HG03025 (cell line): ENCODE measurements at regions not wholly inside any gene's neighbourhood (a gene's known extent, or its start where the extent isn't known, plus 50 kb on each side); places are given as distances from the start of the nearest gene placed in this dataset.

Experiments
- ATAC-seq: cut with Tn5 transposase; IDR thresholded peaks from one replicate; pipeline ENCODE4 v1.9.1; 2021; ENCODE audit warnings: mild to moderate bottlenecking, moderate library complexity; ENCODE audit not compliant: unreplicated experiment, low FRiP score

GRCh38 chr3:14284694-14285547 lies 106.3 kb downstream of the LSM3 start:
- no peak for ATAC-seq

DNA sequence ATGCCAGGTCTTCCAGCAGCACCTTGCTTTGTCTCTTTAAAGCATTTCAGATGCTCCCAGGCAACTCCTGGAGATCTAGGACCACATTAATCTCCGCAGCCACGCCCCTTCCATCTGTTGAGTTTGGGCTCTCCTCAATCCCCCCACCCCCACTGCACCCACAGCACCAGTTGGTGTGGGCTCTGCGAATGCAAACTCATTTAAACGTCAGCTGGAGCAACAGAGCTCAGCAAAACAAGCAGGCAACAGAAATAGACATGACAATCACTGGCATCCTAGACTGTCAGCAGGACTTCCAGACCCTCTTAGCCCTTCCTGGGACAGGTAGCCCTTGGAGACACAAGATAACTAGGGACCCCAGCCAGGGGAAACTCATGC lies 106.9 kb downstream of the LSM3 start:
- ATAC-seq: no peak

DNA sequence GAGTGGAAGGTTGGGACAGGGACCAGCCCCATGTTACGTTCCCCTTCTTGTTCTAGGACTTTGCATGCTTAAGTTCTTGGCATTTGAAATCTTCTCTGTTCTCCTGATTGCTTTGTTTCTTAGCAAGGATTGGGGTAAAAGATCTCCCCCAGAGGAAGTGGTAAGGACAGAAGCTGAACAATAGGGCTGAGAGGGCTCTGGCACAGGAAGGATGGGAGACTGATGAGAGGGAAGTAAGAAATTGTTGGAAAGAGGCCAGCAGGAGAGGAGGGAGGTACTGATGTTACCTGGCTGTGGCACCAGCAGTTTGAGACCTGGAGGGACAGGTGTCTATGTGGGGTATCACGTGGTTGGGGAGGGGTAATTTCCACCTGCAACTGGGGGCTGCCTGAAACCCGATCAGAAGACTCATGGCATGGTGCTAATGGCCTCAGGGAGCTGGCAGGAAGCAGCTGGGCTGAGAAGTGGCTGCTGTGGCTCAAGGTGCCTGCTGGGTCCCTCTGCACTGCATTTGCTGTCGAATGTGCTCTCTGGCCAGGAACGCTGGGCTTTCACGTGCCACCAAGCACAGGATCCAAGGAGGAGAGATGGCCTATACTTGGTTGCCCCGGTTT lies 108.4 kb downstream of the LSM3 start:
- no peak for ATAC-seq

GRCh38 chr3:14288177-14288788 lies 109.7 kb downstream of the LSM3 start:
- no peak for ATAC-seq

- no peak for ATAC-seq
Measured at GRCh38 chr3:14288833-14289451, 110.3 kb downstream of the LSM3 start.

DNA sequence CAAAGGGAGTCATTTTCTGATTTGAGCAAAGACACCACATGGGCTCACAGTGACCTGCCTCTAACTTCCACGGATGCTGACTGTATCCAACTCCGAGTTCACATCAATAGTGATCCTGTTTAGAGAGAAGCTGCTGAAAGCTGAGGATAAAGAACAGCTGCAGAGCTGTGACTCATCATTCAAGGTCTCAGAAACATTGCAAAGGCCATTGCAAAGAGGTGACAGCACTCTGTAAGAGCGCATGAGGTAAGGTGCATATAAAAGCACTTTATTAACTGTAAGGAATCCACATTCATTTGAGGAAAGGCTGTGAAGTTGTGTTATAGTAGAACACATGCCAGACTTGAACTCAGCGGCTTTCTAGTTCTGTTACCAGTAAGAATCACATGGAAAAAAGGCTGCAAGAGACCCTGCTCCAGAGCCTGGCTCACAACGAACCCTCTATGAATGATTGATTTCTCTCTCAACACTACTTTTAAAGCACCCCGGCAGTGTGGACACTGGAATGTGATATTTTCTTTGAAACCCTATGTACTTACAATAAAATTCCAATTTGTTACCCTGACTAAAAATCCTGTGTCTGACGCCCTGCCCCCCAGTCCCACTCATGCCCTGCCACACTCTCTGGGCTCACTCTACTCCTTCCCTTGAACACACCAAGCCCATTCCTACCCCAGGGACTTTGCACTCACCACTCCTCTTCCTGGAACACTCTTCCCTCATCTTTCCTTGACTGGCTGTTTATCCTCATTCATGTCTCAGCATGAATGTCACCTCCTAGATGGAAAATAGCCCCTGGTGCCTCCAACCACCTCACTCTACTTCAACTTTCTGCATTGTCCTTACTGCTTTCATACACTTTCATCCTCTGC lies 111.2 kb downstream of the LSM3 start:
- no peak for ATAC-seq

GRCh38 chr3:14290631-14291385 lies 111.6 kb upstream of the SLC6A6 start:
- no peak for ATAC-seq

GRCh38 chr3:14295037-14295436 lies 107.4 kb upstream of the SLC6A6 start:
- no peak for ATAC-seq

DNA sequence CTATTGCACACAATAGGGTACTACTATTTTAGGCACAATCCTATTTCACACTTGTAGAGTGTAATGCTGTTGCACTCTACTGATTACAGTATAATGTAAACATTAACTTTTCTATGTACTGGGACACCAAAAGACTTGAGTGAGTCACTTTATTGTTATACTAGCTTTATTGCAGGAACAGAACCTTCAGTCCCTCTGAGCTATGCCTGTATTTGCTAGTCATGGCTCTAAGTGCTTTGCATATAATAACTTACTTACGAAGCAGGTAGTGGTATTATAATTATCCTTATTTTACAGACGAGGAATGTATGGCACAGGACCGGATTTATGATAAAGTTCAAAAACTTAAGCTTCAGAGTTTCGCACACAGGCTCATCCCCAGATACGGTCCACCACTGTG lies 106.6 kb upstream of the SLC6A6 start:
- ATAC-seq: no peak

DNA sequence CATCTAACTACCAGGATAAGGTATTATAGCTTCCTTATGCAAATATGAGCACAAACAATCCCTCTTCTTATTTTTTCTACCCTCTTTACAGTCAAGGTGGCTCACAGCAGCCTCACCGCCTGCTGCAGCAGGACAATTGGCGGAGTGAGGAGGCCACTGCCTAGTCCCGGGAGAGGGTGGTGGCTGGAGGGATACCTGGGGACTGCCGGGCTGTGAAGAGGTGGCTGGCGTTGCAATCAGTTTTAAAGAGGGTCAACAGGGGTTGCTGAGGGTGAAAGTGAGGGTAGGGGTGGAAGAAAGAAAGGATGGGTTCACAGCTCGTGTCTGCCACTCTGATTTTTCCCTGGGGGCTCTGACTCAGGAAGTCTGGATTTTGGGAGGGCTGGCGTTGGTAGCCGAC lies 105.1 kb upstream of the SLC6A6 start:
- no peak for ATAC-seq

DNA sequence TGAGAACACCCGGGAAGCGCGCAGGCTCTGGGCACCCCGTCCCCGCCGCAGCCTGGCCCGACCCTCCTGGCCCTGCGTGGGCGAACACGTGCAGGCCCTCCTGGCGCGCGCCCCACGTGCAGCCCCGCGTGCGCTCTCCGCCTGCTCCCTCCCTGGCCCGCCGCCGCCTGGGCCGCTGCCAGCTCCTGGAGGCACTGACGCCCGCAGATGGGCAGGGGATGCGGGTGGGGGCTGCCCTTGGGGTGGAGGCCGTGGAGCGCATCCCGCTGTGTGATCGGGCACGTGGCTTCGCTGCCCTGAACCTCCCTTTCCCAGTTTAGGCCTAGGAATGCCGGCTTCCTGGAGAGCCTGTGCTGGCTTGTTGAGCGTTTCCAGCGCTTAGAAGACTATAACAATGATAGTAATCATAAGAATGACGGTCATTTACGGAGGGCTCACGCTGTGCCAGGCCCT lies 104.6 kb upstream of the SLC6A6 start:
- no peak for ATAC-seq

DNA sequence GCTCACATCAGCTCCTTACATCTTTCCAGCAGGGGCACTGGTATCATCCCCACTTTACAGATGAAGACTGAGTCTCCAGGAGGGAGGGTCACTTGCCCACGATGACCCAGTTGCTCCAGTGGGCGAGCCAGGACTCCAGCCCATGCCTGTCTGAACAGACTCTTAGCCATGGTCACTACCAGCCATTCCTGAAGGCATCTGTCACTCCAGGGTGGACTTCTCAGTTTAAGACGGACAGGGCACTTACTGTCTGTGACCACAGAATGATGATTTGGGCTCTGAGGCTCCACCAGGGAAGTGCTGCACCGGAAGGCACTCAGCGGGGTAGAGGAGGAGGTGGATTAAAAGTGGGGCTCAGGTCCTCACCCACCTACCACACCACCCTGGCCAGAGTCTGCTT lies 104.0 kb upstream of the SLC6A6 start:
- no peak for ATAC-seq

DNA sequence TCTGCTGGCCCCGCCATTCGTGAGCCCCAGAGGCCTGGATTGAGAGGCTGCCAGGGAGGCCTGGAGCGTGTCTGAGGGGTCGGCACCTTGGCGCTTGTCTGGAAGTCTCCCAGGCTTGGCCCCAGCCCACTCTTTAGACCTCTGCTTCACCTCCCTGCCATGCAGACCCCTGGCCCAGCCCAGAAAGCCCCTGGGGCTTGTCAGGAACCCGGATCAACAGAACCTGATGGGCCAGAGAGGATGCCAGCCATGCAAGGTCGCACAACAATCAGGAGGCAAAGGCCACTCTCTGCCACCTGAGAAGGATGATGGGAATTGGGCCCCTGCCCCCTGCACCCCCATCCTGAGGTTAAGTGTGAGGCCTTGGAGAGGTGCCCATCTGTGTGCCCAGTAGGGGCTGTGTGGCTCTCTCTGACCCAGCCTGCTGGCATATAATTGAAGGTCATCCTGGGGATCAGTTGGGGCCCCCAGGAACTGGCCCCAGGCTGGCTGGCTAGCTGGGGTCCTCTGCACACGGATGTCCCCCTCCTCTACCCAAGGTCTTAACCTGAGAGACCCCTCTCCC lies 103.3 kb upstream of the SLC6A6 start:
- ATAC-seq: no peak

DNA sequence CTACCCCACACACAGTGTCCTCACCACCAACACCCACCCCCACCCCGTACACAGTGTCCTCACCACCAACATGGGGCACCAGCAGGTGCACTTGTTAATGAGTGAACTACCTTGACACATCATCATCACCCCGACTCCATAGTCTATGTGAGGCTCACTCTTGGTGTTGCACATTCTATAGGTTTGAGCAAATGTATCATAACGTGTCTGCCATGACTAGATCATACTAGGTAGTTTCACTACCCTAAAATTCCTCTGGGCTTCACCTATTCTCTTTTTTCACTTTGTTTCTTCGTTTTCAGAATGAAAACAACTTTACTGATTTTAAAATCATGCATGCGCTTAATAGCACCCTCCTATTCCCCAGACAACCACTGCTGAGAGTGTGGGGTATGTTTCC lies 102.6 kb upstream of the SLC6A6 start:
- peak; percentile 65 for ATAC-seq

DNA sequence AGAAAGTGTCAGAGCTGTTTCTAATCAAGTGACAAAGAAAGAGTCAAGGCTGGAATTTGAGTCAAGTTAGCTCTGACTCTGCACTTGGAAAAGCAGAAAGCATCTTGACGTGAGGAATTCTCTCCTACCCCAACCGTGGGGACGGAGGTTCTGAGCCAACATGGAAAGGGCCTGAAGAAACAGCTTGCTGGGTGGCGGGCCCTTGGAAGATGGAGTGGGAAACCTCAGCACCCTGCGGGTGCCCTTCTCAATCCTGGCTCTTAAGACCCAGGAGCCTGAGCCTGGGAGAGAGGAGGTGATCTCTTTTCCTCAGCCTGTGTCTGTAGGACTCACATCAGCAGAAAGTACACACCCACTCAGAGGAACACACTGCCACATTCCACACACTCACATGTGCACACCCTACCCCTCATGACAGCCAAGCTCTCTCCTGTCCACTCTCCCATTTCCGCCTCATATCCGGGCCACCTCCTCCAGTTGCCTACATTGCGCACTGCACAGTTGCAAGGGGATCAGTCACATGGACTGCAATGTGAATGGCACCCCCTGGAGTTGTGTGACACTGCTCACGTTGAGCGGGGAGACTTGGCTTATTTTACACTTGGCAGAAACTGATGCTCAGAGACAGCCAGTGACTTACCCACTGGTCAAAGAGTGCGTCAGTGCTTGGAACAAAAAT lies 101.5 kb upstream of the SLC6A6 start:
- no peak for ATAC-seq

DNA sequence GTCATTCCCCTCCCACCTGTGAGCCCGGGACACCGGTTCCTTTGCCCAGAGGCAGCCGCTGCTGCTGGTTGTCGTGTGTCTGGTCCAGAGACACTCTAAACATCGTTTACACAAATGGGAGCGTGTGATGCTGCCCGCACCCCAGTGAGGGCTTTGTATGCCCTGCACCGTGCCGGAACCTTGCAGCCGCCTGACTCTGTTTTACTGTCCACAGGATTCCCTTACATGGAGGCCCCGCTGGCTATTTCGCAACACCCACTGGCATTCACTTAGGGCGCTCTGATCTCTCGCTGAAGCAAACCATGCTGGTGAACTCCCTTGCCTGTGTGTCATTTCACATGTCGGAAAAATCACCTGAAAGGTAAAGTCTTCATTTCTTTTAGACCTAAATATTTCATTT lies 100.8 kb upstream of the SLC6A6 start:
- ATAC-seq: no peak

- ATAC-seq: no peak
Measured at GRCh38 chr3:14303336-14304100, 98.9 kb upstream of the SLC6A6 start.
